Hypothalamus (tissue), 51 donors: ENCODE measurements at regions not wholly inside any gene's neighbourhood (a gene's known extent, or its start where the extent isn't known, plus 50 kb on each side); places are given as distances from the start of the nearest gene placed in this dataset.

Experiments used
- DNase-seq, 51 donors: peaks; one replicate each; lab custom pipeline; 2025; lab: John Stamatoyannopoulos, UW

GRCh38 chr9:16192403-16193017 is 639.7 kb downstream of the CCDC171 start:
- no peak for DNase-seq

GRCh38 chr9:16193066-16193465 is 640.2 kb downstream of the CCDC171 start:
- DNase-seq, result no peak

DNA sequence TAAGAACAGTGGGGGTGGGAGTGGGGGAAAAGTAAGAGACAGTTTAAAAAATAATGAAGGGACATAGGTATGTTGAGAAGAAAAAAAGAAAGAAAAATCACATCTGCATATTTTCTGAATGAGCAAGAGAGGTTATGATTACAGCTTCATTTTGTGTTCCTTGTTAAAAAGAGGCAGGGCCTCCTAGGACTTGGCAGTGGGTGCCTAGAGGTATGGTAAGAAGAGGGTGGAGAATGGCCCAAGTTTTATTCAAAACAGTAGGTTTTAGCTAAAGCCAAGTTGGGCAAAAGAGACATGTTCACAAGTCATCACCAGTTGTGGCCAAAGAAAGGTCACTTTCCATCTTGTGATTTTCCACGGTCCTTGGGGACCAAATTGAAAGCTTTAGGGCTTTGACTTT is 643.4 kb downstream of the CCDC171 start:
- DNase-seq, result no peak

- DNase-seq, result no peak
Observed at GRCh38 chr9:16197578-16198370, 644.9 kb downstream of the CCDC171 start.

GRCh38 chr9:16198996-16199395 is 646.2 kb downstream of the CCDC171 start:
- DNase-seq, result no peak

- DNase-seq, result no peak
Observed at GRCh38 chr9:16202221-16202620, 649.4 kb downstream of the CCDC171 start.

DNA sequence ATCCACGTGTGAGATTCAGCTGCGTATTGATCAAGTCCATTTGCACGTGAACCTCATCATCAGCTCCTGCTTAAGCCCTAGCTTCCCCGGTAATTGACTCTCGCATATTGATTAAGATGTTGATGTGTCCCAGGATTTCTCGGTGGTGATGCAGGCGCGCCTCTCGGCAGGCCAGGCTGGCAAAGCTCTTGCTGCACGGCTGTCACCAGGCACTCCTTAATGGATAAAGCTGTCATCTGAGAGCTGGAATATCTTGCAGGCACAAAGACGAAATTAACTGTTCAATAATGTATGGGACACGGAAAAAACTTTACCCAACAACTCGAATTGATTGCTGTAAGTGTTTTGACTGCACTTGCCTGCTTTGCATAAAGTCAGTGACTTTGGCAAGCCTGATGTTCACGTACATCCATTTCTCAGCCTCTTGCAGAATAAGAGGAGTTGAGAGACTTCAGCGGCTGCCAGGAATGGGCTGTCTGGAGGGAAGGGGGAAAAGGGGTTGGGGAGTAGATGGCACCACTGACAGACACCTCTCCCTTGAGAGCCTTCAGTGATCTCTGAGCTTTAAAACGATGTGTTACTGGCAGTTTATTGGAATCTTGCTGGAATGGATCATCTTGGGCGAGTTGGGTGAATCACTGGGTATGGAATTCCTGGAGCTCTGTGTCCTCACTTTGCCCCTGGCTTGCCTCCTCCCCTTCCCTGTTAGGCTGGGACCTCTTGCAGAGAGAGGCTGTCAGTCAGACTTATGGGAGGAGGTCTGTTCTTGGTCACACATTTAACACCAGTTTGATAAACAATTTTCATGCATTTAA is 650.3 kb downstream of the CCDC171 start:
- no peak for DNase-seq

DNA sequence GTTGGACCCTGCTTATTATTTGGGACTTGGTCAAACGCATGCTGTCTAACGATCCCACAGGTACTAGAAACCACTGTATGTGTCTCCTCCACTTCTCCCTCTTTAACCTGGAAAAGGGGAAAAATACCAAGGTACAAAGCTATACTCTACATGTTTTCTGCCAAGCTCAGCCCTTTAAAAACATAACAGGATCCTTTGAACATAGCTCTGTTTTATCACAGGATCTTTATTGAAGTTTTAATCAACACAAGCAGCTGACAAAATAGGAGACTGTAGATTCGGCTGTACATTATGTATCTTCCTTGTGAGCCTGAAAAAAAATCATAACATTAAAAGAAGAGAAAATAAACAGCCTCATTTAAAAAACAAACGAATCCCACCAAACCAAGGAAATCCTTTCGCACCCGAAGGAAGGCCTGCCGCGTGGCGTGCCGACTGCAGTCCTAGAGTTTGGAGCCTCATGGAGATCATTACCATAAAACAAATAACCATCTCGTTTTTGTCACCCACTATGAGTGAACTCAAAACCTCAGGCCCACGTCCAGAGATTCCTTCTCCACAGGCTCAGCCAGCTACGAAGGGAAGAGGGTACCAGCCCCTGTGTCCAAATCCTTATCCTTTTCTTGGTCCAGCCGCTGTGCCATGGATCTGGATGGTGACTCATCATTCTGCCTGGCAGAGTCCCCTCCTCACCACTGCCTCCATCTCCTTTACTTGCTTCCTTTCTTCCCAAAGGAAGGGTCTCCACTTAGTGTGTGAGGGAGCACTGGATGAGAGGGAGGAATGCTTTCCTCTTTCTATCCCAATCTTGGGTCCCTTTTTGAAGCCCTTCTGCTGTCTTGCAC is 651.1 kb downstream of the CCDC171 start:
- DNase-seq, result no peak

GRCh38 chr9:16205455-16205854 is 652.6 kb downstream of the CCDC171 start:
- no peak for DNase-seq

GRCh38 chr9:16206518-16206917 is 653.7 kb downstream of the CCDC171 start:
- DNase-seq, result no peak

DNA sequence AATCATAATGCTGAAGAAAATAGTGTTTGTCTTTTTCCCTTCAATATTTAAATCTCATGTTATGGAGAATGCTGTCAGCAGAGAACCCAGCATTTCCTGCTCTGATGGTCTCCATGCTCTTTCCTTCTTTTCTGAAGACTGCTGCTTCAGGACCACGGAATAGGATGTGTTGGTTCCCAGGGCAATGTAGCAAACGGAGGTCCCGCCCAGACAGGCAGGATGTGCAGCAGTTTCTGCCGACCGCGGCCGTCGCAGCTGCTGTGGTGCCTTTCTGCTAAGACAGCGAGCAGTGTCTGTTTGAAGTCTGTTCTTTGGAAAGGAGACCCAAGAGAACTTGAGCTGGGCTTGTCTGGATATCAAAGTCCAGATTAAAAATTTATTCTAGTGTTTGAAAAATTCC is 654.3 kb downstream of the CCDC171 start:
- DNase-seq, result peak in 1 of 51 donors; percentile 4

- no peak for DNase-seq
Observed at GRCh38 chr9:16210440-16210839, 657.6 kb downstream of the CCDC171 start.

DNA sequence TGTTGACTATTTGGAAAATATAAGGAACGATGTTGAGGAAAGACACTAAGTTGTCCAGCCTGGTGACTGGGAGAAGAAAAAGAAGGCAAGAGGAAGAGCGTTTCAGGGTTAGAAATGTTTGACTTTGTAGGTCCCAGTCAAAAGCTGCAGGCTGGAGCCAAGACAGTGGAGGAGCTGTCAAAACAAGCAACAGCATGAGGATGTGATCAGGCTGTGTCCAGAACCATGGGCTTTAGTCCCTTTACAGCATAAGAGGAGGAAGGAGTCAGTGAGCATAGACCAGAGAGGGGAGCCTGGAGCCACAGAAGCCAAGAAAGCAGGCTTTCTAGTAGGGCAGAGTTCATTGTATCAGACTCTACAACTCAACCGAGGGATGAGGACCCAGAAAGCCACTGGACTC is 658.5 kb downstream of the BNC2 start:
- no peak for DNase-seq

DNA sequence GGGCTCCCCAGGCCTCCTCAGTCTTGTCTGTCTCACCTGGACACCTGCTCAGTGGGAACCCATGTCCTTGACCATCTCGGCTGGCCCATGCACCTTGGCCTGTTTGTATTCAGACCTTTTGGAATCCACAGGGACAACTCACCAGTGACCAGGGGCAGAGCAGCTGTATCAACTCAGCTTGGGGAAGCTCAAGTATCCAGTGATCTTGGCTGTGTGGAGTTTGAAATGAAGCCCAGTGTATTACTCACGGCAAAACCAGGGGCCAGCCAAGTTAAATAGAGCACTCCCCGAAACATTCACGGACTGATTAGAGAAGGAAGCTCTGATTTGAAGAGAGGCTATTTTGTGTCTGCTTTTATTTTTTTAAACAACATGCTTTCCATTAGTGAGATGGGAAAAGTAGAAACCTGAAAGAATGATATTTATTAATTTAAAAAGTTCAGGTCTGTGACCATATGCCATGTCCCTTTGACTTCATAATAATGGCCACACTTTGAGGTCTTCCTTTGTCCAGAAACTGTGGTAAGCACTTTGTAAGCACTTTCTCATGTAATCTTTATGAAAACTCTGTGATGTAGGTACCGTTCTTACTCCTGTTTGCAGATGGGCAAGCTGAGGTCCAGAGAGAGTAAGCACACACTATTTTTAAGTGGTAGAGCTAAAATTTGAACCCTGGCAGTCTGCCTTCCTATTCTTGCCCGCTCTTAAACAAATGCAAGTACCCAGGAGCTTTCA is 656.5 kb downstream of the BNC2 start:
- DNase-seq, result peak in 1 of 51 donors; percentile 9

GRCh38 chr9:16214677-16215352 is 655.7 kb downstream of the BNC2 start:
- DNase-seq, result no peak

- DNase-seq, result no peak
Observed at GRCh38 chr9:16215353-16215680, 655.2 kb downstream of the BNC2 start.

DNA sequence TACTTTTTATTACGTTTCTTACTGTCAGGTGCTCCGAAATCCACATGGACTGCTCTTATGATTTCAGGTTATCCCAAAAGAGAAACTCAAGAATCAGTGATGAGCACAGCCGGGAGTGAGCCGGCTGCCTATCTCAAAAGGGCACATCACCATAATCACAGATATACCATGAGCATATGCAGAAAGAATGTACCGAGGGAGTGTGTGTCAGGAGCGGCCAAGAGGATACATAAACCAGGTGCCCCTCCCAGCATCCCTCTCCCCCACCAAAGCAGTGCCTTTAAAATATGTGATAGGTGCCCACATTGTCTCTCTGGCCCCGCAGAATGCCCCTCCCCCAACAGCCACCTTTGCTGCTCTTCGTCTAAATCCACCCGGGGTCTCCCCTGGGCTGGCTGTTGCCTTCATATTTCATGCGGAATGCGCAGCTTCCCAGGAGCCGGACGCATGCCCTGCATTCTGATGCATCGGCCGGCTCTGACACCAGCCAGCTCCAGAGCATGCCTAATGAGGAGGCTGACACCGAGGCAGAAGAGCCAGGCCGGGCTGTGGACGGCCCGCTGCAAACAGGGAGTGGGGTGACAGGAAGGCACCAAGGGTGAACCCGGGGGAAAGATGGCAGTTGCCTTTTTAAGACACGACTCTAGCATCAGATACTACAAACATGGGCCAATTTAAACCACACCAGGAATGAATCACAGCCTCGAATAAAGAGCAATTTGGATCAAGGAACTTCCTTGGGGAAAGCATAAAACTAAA is 652.3 kb downstream of the BNC2 start:
- peak in 16 of 51 donors; percentile 1 to 34 (median 14) for DNase-seq

DNA sequence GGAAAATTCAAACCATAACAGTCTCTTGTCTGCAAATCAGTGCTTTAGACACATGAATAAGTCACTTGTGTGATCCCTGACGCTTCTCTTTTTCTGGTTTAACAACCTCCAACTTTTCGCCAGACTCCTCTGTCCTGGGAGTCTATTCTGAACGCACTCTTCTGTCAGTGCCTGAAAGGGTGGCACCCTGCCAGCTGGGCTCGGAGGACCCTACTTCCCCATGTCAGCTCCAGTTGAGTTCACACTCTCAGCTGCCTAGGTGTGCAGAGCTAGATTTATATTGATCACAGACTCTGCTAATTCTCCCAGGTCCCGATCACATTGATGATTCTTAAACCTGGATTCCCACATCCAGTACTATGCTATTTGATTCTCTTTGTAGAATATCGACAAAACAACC is 649.1 kb downstream of the BNC2 start:
- peak in 5 of 51 donors; percentile 2 to 22 (median 6) for DNase-seq
